ENCODE measurements at regions not wholly inside any gene's neighbourhood (a gene's known extent, or its start where the extent isn't known, plus 50 kb on each side); places are given as distances from the start of the nearest gene placed in this dataset.

- no peak overlapping the region for H3K4me3 ChIP-seq (replicated peaks; ENCODE audit: low read depth, low read length)
- no peak for DNase-seq (ENCODE audit: extremely low read depth, insufficient read length)
- H3K27me3 ChIP-seq (replicated peaks; ENCODE audit: control insufficient read depth, insufficient read depth, low read length): no peaks in the 10 kb centered on the region
- H3K36me3 ChIP-seq (ENCODE audit: control insufficient read depth, insufficient read depth, low read length): no peaks in the 10 kb centered on the region
- TF ChIP-seq, protein P1, sequence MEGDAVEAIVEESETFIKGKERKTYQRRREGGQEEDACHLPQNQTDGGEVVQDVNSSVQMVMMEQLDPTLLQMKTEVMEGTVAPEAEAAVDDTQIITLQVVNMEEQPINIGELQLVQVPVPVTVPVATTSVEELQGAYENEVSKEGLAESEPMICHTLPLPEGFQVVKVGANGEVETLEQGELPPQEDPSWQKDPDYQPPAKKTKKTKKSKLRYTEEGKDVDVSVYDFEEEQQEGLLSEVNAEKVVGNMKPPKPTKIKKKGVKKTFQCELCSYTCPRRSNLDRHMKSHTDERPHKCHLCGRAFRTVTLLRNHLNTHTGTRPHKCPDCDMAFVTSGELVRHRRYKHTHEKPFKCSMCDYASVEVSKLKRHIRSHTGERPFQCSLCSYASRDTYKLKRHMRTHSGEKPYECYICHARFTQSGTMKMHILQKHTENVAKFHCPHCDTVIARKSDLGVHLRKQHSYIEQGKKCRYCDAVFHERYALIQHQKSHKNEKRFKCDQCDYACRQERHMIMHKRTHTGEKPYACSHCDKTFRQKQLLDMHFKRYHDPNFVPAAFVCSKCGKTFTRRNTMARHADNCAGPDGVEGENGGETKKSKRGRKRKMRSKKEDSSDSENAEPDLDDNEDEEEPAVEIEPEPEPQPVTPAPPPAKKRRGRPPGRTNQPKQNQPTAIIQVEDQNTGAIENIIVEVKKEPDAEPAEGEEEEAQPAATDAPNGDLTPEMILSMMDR (IDR thresholded peaks at IDR 0.05; ENCODE audit: insufficient read depth, low read length, poor library complexity, severe bottlenecking): no peak
Observed at GRCh38 chr4:16959305-16959704, 60.9 kb upstream of the LDB2 start.

DNA sequence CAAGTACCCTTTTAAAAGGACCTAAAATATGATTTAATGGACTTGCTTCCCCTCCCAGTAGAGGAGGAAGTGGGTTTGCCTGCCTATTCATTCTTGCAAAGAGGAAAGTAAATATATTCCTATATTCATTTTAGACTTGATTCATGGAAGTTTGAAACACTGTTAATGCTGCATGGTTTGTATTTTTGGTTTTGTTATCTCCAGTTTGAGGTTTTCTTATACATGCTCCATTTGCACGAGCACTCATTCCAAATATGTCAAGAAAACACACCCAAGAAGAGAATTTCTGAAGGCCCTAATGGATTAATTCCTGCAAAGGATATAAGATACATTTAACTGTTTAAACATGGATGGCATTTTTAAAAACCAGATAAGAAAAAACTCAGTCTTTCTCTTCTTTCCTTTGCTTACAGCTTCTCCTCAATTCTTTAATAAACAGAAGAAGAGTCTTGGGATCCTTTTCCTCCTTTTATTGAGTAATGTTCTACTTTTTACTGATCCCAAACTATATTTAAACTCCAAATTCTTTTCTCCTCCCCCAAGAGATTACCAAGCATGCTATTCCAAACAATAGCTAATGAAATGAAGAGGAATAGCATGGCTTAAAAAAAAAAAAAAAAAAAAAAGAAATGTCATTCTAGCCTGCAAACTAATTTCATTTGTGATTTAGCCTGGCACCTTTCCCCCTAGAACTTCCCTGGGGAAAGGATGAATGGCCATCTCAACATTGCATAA, 54.6 kb upstream of the LDB2 start:
- Histone ChIP-seq H3K4me3 (replicated peaks; ENCODE audit: low read depth, low read length) (no peak overlapping the region), H3K27me3 (replicated peaks; ENCODE audit: control insufficient read depth, insufficient read depth, low read length) (no peaks in the 10 kb centered on the region), H3K36me3 (ENCODE audit: control insufficient read depth, insufficient read depth, low read length) (no peaks in the 10 kb centered on the region)
- DNase-seq (ENCODE audit: extremely low read depth, insufficient read length): no peak
- TF ChIP-seq, protein P1 (IDR thresholded peaks at IDR 0.05; ENCODE audit: insufficient read depth, low read length, poor library complexity, severe bottlenecking): no peak

GRCh38 chr4:16952462-16952871, 54.0 kb upstream of the LDB2 start:
- no peak for DNase-seq (ENCODE audit: extremely low read depth, insufficient read length)
- TF ChIP-seq, protein P1 (IDR thresholded peaks at IDR 0.05; ENCODE audit: insufficient read depth, low read length, poor library complexity, severe bottlenecking): no peak
- no peaks in the 10 kb centered on the region for H3K36me3 ChIP-seq (ENCODE audit: control insufficient read depth, insufficient read depth, low read length)
- no peaks in the 10 kb centered on the region for H3K27me3 ChIP-seq (replicated peaks; ENCODE audit: control insufficient read depth, insufficient read depth, low read length)
- H3K4me3 ChIP-seq (replicated peaks; ENCODE audit: low read depth, low read length): no peak overlapping the region
